GM18951 (cell line): ENCODE measurements at regions not wholly inside any gene's neighbourhood (a gene's known extent, or its start where the extent isn't known, plus 50 kb on each side); places are given as distances from the start of the nearest gene placed in this dataset.

Experiments used
- POLR2A ChIP-seq: IDR thresholded peaks from 4 replicates; pipeline ENCODE4 v1.6.1; 2011; ENCODE audit warnings: mild to moderate bottlenecking; ENCODE audit not compliant: insufficient read length, insufficient read depth; ENCODE audit errors: extremely low read depth
- in situ Hi-C: fragments of 300-500 bp; cut with MboI; formaldehyde crosslinking; loops from one replicate; pipeline ENCODE4 v1.12.0; 2022; ENCODE audit warnings: low sequenced_read_pairs, mixed read lengths, inconsistent platforms; ENCODE audit not compliant: unreplicated experiment

GRCh38 chr2:58992062-58992706, 751.1 kb upstream of the FANCL start:
- TF ChIP-seq POLR2A: no peak

DNA sequence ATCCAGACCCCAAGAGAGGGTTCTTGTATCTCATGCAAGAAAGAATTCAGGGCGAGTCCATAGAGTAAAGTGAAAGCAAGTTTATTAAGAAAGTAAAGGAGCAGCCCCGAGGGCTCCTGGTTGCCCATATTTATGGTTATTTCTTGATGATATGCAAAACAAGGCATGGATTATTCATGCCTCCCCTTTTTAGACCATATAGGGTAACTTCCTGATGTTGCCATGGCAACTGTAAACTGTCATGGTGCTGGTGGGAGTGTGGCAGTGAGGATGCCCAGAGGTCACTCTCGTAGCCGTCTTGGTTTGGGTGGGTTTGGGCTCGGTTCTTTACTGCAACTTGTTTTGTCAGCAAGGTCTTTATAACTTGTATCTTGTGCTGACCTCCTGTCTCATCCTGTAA, 750.2 kb upstream of the FANCL start:
- in situ Hi-C loops: no loop called here
- TF ChIP-seq POLR2A: no peak

More at GRCh38 chr2:58992062-58992706, 751.1 kb upstream of the FANCL start:
- in situ Hi-C loops: no loop called here

GRCh38 chr2:58985541-58985940, 744.4 kb upstream of the FANCL start:
- TF ChIP-seq POLR2A: no peak
- in situ Hi-C loops: no loop called here

GRCh38 chr2:58984731-58985130, 743.6 kb upstream of the FANCL start:
- in situ Hi-C loops: no loop called here
- no peak for TF ChIP-seq POLR2A

DNA sequence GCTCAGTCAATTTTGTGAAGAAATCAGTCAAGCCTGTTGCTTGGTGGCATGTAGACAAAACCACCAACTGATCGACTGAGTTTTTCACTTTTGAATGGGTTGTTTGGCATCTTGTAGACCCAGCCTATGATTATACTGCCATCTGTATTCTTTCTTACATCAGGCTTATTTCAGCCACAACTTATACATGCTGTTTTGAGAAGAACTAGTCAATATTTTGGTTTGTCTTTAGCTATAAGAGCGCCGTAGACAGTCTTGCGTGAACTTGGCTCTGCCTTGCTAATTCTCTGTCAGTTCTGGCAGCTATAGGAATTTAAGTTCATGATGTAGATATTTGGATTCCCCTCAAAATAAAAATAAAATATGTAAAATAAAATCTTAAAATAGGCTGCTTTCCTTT, 742.0 kb upstream of the FANCL start:
- in situ Hi-C loops: no loop called here
- no peak for TF ChIP-seq POLR2A

DNA sequence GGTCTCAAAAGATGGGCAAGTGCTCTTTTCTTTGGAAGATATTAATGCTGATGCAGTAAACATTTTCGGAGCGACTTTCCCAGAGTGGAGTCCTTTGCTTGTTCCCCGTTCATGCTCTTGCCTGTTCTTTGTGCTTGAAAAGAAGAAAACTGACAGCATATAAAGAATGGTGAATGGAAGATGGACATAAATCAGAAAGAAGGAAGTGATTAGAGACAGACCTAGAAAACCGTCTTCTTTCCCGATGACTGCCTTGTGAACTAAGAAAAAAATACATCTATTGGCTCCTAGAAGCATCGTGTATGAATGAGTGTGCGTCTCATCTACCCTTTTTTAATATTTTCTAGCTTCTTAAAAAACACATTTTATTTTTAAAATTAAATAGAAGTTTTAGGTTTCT, 740.1 kb upstream of the FANCL start:
- in situ Hi-C loops: no loop called here
- TF ChIP-seq POLR2A: no peak

GRCh38 chr2:58976375-58977071, 735.4 kb upstream of the FANCL start:
- TF ChIP-seq POLR2A: no peak
- in situ Hi-C loops: no loop called here

GRCh38 chr2:58974881-58975280, 733.8 kb upstream of the FANCL start:
- in situ Hi-C loops: no loop called here
- TF ChIP-seq POLR2A: no peak

GRCh38 chr2:58974426-58974825, 733.3 kb upstream of the FANCL start:
- in situ Hi-C loops: no loop called here
- TF ChIP-seq POLR2A: no peak

GRCh38 chr2:58973811-58974281, 732.7 kb upstream of the FANCL start:
- in situ Hi-C loops: no loop called here
- TF ChIP-seq POLR2A: no peak

DNA sequence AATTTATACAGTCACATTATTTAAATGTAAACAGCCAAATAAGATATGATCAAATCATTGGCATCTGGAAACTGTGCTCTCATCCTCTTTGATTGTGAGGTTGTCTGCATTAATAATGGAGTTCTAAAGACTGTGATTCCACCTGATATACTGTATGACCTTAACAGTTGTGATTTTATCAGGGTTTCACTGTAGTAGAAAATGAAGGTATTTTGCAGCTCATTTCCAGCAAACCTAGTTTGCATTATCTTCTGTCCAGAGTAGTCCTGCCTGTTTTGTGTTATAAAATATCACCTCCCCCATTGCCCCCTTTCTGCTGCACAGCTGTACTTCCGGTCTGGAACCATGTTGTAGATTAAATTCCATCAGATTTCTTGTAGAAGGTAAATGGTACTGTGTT, 731.6 kb upstream of the FANCL start:
- in situ Hi-C loops: no loop called here
- TF ChIP-seq POLR2A: no peak

GRCh38 chr2:58971511-58972360, 730.6 kb upstream of the FANCL start:
- in situ Hi-C loops: no loop called here
- TF ChIP-seq POLR2A: no peak

DNA sequence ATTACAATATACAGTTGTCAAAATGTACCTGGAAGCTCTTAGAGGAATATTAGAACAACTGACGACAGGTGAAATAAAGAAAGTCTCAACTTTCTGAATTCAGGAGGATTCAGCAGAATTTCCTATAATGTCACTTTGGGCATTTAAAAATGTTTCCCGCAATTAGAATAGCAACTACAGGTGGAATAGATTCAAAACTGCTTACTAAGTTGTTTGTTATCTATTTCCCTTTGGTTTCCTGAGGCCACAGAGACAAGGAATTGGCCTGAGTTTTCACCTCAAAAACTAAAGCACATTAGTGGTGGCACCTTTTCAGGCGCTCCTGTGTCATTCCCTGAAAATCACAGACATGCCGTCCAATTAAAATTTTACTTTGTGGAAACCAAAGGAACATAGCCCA, 729.2 kb upstream of the FANCL start:
- in situ Hi-C loops: no loop called here
- no peak for TF ChIP-seq POLR2A
